Neural cell (in vitro differentiated cells): ENCODE measurements at regions not wholly inside any gene's neighbourhood (a gene's known extent, or its start where the extent isn't known, plus 50 kb on each side); places are given as distances from the start of the nearest gene placed in this dataset.
"Not testable (repeated sequence)": the region's sequence is repeated elsewhere in the genome, so short reads cannot be mapped to it uniquely, and the experiment has no call there.

Experiments used
- H2AFZ ChIP-seq: fragments of 200-600, 300-800 bp; sonication (generic), shearing (Covaris generic); 2 replicates; pipeline ENCODE4 v1.6.0; 2014; ENCODE audit warnings: low read depth, mild to moderate bottlenecking, antibody characterized with exemption, low read length, moderate library complexity
- H3F3A ChIP-seq: fragments of 200-600 bp; shearing (Covaris generic); 2 replicates; pipeline ENCODE4 v1.6.1; 2016; ENCODE audit warnings: mild to moderate bottlenecking, moderate library complexity, mixed read lengths, antibody characterized with exemption, low read length; ENCODE audit not compliant: insufficient read depth, poor library complexity, severe bottlenecking
- H3K27ac ChIP-seq: fragments of 200-600, 300-800 bp; sonication (generic), shearing (Covaris generic); 2 replicates; pipeline ENCODE4 v1.5.1; 2014; ENCODE audit warnings: mild to moderate bottlenecking, low read length, moderate library complexity
- H3K27me3 ChIP-seq: fragments of 300-800, 200-600 bp; sonication (generic), shearing (Covaris generic); 2 replicates; pipeline ENCODE4 v1.6.0; 2014; ENCODE audit warnings: mild to moderate bottlenecking, low read depth, low read length, moderate library complexity; ENCODE audit not compliant: insufficient read depth
- H3K36me3 ChIP-seq: fragments of 300-800, 200-600 bp; sonication (generic), shearing (Covaris generic); 2 replicates; pipeline ENCODE4 v1.5.1; 2014; ENCODE audit warnings: mild to moderate bottlenecking, antibody characterized with exemption, low read length, moderate library complexity; ENCODE audit not compliant: insufficient read depth
- H3K4me2 ChIP-seq: fragments of 300-800, 200-600 bp; sonication (generic), shearing (Covaris generic); 2 replicates; pipeline ENCODE4 v1.6.0; 2014; ENCODE audit warnings: mild to moderate bottlenecking, low read length
- H3K4me3 ChIP-seq: fragments of 300-800, 200-600 bp; sonication (generic), shearing (Covaris generic); 2 replicates; pipeline ENCODE4 v1.5.1; 2014; ENCODE audit warnings: mild to moderate bottlenecking, low read length, moderate library complexity
- H3K79me2 ChIP-seq: fragments of 200-600 bp; shearing (Covaris generic); replicated peaks from 2 replicates; pipeline ENCODE4 v1.6.0; 2014; ENCODE audit warnings: mild to moderate bottlenecking, low read length, moderate library complexity; ENCODE audit not compliant: insufficient read depth
- H3K9ac ChIP-seq: fragments of 300-800, 200-600 bp; sonication (generic), shearing (Covaris generic); 2 replicates; pipeline ENCODE4 v1.6.1; 2016; ENCODE audit warnings: mild to moderate bottlenecking, low read length, mixed read lengths
- H3K9me2 ChIP-seq: fragments of 200-600 bp; shearing (Covaris generic); 2 replicates; pipeline ENCODE4 v1.6.1; 2016; ENCODE audit warnings: mild to moderate bottlenecking, low read length, mixed read lengths; ENCODE audit not compliant: insufficient read depth
- H3K9me3 ChIP-seq: fragments of 200-600, 300-800 bp; sonication (generic), shearing (Covaris generic); 2 replicates; pipeline ENCODE4 v1.6.1; 2016; ENCODE audit warnings: mild to moderate bottlenecking, mixed run types, low read length, moderate library complexity, mixed read lengths
- H4K20me1 ChIP-seq: fragments of 200-600 bp; shearing (Covaris generic); 2 replicates; pipeline ENCODE4 v1.6.1; 2016; ENCODE audit warnings: mild to moderate bottlenecking, mixed run types; ENCODE audit not compliant: insufficient read depth
- EP300 ChIP-seq: fragments of 450-650 bp; conservative IDR thresholded peaks from 2 replicates; pipeline ENCODE4 v1.6.1; 2014; ENCODE audit warnings: antibody characterized with exemption, mild to moderate bottlenecking, moderate library complexity; ENCODE audit not compliant: poor library complexity, severe bottlenecking
- EZH2 ChIP-seq: fragments of 200-600, 300-800 bp; shearing (Covaris generic), sonication (generic); IDR thresholded peaks from 2 replicates; pipeline ENCODE4 v1.6.1; 2014; ENCODE audit warnings: antibody characterized with exemption, low read length, borderline replicate concordance, mild to moderate bottlenecking; ENCODE audit not compliant: insufficient read depth, poor library complexity, severe bottlenecking
- POLR2AphosphoS5 ChIP-seq: IDR thresholded peaks from 2 replicates; pipeline ENCODE4 v1.6.1; 2012
- RAD21 ChIP-seq: fragments of 450-650 bp; conservative IDR thresholded peaks from 2 replicates; pipeline ENCODE4 v1.6.1; 2014; ENCODE audit warnings: antibody characterized with exemption, mild to moderate bottlenecking, moderate library complexity
- SMC3 ChIP-seq: fragments of 450-650 bp; conservative IDR thresholded peaks from 2 replicates; pipeline ENCODE4 v1.6.1; 2014; ENCODE audit warnings: antibody characterized with exemption, mild to moderate bottlenecking, moderate library complexity; ENCODE audit not compliant: poor library complexity
- TAF1 ChIP-seq: IDR thresholded peaks from 2 replicates; pipeline ENCODE4 v1.6.1; 2012; ENCODE audit warnings: low read depth
- TF ChIP-seq, protein P1 (sequence below): IDR thresholded peaks from 2 replicates; pipeline ENCODE4 v1.6.1; 2012; ENCODE audit warnings: borderline replicate concordance
- TF ChIP-seq, protein P2 (sequence below): fragments of 450-650 bp; IDR thresholded peaks from 2 replicates; pipeline ENCODE4 v1.5.1; 2014; ENCODE audit warnings: antibody characterized with exemption, mild to moderate bottlenecking, moderate library complexity; ENCODE audit not compliant: poor library complexity, severe bottlenecking

DNA sequence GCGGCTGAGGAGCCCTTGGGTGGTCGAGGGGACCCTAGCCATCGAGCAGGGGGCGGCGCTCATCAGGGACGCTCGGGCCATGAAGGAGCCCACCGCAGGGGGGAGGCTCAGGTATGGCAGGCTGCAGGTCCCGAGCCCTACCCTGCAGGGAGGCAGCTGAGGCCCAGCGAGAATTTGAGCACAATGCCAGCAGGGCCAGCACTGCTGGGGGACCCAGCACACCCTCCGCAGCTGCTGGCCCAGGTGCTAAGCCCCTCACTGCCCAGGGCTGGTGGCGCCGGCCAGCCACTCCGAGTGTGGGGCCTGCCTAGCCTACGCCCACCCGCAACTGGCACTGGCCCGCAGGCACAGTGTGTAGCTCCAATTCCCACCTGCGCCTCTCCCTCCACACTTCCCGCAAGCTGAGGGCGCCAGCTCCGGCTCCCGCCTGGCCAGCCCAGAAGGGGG lies 325.4 kb upstream of the FRG1 start:
- H3K9ac ChIP-seq, result no peak overlapping the region

DNA sequence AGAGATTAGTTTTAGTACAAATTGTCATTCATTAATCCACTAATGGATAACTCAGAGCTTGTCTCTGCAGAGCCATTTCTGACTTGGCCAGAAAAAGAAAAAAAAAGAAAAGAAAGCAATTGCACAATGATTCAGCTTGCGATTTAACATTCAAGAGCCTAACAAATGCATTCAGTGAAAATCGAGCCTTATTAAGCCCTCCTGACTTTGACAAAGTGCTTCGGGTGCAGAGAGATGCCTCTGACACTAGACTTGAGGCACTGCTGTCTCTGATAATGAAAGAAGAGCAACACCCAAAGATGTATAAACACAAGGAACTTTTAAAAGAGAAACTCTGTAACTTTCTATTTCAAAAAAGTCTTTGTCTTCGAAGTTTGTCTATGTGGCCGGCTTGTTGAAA lies 322.9 kb upstream of the FRG1 start:
- H3K27me3 ChIP-seq, H3K27ac ChIP-seq, H3K4me2 ChIP-seq, H3K9ac ChIP-seq, H4K20me1 ChIP-seq, H3K4me3 ChIP-seq, H3K36me3 ChIP-seq, H2AFZ ChIP-seq, H3K9me3 ChIP-seq, H3F3A ChIP-seq, H3K79me2 ChIP-seq, H3K9me2 ChIP-seq: not testable (repeated sequence)

More for the DNA sequence above, 325.4 kb upstream of the FRG1 start:
- TF ChIP-seq TAF1 (no peak), SMC3 (no peak), EZH2 (no peak), RAD21 (no peak), EP300 (no peak), POLR2AphosphoS5 (no peak)
- TF ChIP-seq, protein P1, sequence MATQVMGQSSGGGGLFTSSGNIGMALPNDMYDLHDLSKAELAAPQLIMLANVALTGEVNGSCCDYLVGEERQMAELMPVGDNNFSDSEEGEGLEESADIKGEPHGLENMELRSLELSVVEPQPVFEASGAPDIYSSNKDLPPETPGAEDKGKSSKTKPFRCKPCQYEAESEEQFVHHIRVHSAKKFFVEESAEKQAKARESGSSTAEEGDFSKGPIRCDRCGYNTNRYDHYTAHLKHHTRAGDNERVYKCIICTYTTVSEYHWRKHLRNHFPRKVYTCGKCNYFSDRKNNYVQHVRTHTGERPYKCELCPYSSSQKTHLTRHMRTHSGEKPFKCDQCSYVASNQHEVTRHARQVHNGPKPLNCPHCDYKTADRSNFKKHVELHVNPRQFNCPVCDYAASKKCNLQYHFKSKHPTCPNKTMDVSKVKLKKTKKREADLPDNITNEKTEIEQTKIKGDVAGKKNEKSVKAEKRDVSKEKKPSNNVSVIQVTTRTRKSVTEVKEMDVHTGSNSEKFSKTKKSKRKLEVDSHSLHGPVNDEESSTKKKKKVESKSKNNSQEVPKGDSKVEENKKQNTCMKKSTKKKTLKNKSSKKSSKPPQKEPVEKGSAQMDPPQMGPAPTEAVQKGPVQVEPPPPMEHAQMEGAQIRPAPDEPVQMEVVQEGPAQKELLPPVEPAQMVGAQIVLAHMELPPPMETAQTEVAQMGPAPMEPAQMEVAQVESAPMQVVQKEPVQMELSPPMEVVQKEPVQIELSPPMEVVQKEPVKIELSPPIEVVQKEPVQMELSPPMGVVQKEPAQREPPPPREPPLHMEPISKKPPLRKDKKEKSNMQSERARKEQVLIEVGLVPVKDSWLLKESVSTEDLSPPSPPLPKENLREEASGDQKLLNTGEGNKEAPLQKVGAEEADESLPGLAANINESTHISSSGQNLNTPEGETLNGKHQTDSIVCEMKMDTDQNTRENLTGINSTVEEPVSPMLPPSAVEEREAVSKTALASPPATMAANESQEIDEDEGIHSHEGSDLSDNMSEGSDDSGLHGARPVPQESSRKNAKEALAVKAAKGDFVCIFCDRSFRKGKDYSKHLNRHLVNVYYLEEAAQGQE, result no peak
- TF ChIP-seq, protein P2, sequence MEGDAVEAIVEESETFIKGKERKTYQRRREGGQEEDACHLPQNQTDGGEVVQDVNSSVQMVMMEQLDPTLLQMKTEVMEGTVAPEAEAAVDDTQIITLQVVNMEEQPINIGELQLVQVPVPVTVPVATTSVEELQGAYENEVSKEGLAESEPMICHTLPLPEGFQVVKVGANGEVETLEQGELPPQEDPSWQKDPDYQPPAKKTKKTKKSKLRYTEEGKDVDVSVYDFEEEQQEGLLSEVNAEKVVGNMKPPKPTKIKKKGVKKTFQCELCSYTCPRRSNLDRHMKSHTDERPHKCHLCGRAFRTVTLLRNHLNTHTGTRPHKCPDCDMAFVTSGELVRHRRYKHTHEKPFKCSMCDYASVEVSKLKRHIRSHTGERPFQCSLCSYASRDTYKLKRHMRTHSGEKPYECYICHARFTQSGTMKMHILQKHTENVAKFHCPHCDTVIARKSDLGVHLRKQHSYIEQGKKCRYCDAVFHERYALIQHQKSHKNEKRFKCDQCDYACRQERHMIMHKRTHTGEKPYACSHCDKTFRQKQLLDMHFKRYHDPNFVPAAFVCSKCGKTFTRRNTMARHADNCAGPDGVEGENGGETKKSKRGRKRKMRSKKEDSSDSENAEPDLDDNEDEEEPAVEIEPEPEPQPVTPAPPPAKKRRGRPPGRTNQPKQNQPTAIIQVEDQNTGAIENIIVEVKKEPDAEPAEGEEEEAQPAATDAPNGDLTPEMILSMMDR, result no peak
- no peak overlapping the region for H3K27ac ChIP-seq
- H3K4me3 ChIP-seq, result no peak overlapping the region
- H2AFZ ChIP-seq, result no peak overlapping the region
- no peaks in the 10 kb centered on the region for H3K9me2 ChIP-seq
- no peaks in the 10 kb centered on the region for H3F3A ChIP-seq
- no peak overlapping the region for H3K4me2 ChIP-seq
- no peaks in the 10 kb centered on the region for H3K79me2 ChIP-seq
- no peaks in the 10 kb centered on the region for H4K20me1 ChIP-seq
- no peaks in the 10 kb centered on the region for H3K9me3 ChIP-seq
- H3K27me3 ChIP-seq, result no peaks in the 10 kb centered on the region
- H3K36me3 ChIP-seq, result no peaks in the 10 kb centered on the region

DNA sequence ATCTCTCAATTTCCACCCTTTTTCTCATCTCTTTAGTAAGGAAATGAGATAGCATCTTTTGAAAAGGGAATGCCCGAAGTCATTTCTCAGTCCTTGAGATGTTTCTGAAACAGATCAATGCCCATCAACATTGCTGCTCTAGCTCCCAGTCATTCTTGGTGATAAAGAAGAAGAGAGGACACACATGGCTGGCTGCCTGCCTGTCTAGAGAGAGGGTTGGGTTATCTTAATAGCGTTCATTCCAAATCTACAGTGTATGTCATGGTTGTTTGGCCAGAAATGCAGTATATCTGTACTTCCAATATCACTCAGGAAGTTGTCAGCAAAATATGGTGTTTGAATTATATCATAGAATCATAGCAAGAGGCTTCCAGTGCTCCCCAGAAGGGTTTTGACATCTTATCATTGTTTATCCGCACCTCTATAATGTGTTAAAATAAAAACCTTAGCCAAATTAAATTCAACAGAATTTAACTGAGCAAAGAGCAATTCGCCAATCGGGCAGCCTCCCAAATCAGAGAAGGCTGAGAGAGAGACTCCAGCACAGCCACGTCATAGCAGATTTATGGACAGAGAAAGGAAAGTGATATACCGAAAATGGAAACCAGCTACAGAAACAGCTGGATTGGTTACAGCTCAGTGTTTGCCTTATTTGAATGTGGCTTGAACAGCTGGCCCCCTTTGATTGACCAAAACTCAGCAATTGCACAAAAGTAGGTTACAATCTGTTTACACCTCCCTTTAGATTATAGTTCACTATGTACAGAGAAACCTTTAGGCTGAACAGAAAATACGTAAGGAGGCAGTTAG lies 321.0 kb upstream of the FRG1 start:
- not testable (repeated sequence) for H3K4me2 ChIP-seq, H3K27ac ChIP-seq, H3K27me3 ChIP-seq, H3K4me3 ChIP-seq, H2AFZ ChIP-seq, H3K9me2 ChIP-seq, H3F3A ChIP-seq, H3K9ac ChIP-seq, H3K36me3 ChIP-seq, H3K9me3 ChIP-seq, H3K79me2 ChIP-seq, H4K20me1 ChIP-seq

DNA sequence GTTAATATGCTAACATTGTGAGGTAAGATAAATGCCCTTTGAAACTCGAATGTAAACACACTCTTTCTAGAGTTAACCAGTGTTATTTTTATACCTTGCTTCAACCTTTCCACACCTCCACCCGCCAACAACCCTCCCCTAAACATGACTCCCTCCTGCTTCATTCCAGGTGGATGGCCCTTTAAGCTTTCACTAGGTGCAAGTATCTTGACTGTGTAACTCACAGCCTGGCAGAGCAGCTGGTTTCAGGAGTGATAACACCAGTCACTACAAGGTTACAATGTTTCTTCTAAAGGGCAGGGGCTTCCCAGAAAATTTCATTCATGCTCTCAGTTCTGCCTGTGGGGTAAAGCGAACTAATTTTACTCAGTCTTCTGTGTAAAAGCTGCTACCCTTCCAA lies 318.1 kb upstream of the FRG1 start:
- not testable (repeated sequence) for H3K9ac ChIP-seq, H3K79me2 ChIP-seq, H3K4me3 ChIP-seq

DNA sequence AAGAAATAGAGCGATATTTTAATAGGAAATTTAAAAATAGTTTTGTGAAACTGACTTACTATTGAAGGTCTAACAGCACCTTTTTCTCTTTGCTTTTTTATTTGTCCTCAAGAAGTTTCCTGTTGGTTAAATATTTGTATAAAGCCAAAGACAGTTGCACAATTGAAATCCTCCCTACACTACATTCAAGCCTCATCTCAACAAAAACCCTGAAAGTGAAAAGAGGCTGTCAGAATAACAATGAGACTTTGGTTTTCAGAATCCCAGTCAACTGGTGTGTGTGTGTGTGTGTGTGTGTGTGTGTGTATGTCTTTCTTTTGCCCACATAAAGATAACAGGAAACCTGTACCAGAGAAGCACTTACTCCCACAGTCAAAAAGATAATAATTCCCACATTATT lies 313.6 kb upstream of the FRG1 start:
- H2AFZ ChIP-seq, H3K4me2 ChIP-seq, H3K27me3 ChIP-seq, H3K9ac ChIP-seq, H4K20me1 ChIP-seq, H3K9me3 ChIP-seq, H3K79me2 ChIP-seq, H3F3A ChIP-seq, H3K27ac ChIP-seq, H3K4me3 ChIP-seq, H3K9me2 ChIP-seq, H3K36me3 ChIP-seq: not testable (repeated sequence)

More for the DNA sequence above, 318.1 kb upstream of the FRG1 start:
- H3F3A ChIP-seq, H4K20me1 ChIP-seq, H3K27ac ChIP-seq, H2AFZ ChIP-seq, H3K9me3 ChIP-seq, H3K4me2 ChIP-seq, H3K9me2 ChIP-seq, H3K36me3 ChIP-seq, H3K27me3 ChIP-seq: not testable (repeated sequence)
